Fibroblast of gingiva (primary cell): ENCODE measurements at regions not wholly inside any gene's neighbourhood (a gene's known extent, or its start where the extent isn't known, plus 50 kb on each side); places are given as distances from the start of the nearest gene placed in this dataset.
A peak's percentile ranks its signal among the peaks of the same experiment; 100 is the strongest.
"Not testable (repeated sequence)": the region's sequence is repeated elsewhere in the genome, so short reads cannot be mapped to it uniquely, and the experiment has no call there.

ENCODE experiments used
- DNase-seq: peaks from one replicate; pipeline ENCODE4 v3.0.0-alpha.2; 2011; ENCODE audit warnings: low read depth

GRCh38 chr12:11446372-11446771 lies 51.0 kb upstream of the PRB2 start:
- DNase-seq: no peak

DNA sequence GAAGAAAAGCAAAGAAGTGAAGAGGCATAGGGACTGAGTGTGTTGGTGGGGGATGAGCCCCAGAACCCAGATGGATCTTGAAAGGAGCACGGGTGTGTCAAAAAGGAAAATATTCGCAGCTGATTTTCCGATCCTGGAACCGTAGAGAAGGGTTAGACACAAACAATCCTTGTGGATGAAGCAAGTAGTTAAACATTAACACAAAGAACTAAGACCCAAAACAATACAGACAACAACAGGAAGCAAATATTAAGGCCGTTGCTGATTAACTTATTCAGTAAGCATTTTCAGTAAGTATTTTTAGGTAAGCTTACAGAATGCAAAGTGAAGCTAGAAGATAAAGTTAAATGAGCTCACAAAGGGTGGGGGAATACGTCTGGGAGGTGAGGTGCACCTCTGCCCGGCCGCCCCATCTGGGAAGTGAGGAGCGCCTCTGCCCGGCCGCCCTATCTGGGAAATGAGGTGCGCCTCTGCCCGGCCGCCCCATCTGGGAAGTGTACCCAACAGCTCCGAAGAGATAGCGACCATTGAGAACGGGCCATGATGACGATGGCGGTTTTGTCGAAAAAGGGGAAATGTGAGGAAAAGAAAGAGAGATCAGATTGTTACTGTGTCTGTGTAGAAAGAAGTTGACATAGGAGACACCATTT lies 62.8 kb upstream of the PRB2 start:
- DNase-seq: no peak

GRCh38 chr12:11460343-11461023 lies 65.1 kb upstream of the PRB2 start:
- no peak for DNase-seq

DNA sequence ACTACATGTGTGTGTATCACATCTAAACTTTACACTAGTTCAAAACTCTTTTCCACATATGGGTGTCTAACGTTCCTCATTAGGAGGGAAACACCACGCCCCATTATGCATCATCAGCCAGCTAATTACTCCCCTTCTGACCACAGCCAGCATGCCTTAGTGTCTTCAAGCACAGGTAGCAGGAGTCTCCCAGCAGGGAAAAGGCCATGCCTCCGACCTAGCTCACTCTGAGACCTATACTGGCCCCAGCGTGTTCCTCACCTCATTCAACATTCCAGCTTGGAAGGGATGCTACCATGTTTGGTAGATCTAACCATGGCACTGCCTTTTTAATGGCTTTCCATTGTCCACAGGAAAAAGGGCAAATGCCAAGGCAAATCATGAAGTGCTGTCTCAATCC lies 66.1 kb upstream of the PRB2 start:
- no peak for DNase-seq

DNA sequence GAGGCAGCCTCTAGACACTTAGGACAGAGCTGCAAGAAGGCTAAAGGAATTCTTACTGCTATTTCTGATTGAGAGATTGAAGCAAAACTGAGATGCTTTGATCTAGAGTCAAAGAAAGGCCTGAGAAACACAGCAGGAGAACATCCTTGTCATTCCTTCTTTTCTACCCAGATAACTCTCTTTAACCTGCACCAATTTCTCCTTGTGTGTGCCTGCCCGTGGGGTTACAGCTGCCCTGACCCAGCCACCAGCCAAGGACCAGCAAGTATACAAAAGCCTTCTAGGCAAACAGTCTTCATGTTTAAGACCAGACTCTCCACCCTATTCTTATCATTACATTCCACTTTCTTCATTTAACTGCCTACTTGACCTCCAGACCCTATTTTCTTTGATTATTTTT lies 81.7 kb upstream of the PRB2 start:
- DNase-seq: no peak

DNA sequence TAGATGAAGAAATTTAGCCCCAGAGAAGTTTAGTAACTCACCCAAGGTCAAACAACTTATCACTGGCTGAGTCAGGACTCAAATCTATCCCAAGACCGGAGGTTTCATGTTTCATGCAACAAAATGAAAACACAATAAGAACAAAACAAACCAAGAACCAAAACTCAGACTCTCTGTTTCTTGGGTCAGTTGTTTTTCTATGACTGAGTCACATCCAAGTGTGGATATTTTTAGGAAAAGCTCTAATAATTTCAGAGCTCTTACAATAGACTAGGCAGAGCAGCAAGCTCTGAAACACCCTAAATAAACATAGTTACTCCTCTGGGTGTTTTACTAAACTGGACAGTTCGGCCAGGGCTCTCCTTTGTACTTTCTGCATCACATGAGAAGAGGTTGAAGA lies 87.6 kb upstream of the PRB2 start:
- DNase-seq: no peak

- peak; percentile 77 for DNase-seq
Measured at GRCh38 chr12:11486623-11487444, 91.5 kb upstream of the PRB2 start.

DNA sequence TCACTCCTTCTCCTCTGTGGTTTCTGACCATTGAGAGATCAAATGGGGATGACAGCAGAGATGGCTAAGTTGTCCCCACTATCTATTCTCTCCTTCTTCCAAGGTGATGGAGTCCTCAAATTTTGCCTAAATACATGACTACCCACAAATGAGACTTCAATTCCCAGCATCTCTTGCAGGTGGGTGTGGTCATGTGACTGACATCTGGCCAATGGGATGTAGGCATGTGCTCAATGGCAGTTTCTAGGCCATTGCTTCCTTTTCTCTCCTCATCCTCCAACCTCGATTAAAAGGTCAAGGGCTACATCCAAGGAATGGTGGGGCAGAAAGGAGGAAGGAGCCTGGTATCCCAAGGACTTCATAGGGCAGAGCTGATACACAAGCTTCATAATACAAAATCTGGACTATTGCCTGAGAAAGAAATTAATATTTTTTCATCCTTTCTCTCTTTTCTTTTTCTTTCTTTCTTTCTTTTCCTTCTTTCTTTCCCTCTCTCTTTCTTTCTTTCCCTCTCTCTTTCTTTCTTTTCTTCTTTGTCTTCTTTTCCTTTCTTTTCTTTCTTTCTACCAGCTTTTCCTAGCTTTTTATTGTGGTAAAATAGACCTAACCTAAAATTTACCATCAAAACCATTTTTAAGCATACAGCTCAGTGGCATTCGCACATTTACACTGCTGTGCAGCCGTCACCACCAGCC lies 100.9 kb upstream of the PRB2 start:
- DNase-seq: no peak

GRCh38 chr12:11497438-11497837 lies 102.1 kb upstream of the PRB2 start:
- no peak for DNase-seq

- DNase-seq: no peak
Measured at GRCh38 chr12:11497995-11498394, 102.6 kb upstream of the PRB2 start.

DNA sequence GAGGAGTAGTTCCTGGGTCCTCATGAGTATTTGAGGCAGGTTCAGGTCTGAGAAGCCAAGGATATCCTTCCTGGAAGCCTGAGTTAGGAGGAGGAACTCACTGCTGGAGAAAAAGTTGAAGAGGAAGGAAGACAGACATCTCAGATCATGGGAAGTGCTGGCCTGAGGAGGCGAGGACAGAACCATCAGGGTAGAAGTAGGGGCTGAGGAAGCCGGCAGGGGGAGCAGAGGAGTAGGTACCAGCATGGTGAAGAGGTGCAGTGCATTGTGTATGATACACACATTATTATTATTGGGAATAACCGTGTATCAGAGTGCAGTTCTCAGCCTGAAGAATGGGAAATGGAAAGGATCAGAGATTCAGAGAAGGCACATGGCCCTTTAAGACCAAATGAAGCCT lies 103.2 kb upstream of the PRB2 start:
- DNase-seq: not testable (repeated sequence)

DNA sequence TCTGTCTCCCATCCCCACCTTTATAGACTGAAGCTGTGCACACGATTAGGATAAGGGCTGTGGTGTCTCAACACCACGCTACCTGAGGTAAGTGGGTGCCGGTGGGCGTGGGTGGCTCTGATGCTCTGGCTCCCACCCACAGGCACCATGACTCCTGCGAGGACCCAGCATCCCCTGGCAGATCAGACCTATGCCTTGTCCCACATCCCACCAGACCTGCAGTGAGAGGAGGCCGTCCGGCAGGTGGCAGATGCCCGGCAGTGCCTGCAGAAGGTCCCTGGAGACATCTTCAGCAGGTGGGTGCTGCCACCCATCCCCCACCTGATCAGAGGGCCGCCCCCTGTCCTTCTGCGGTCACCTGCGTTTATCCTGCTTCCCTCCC lies 104.4 kb upstream of the PRB2 start:
- no peak for DNase-seq

DNA sequence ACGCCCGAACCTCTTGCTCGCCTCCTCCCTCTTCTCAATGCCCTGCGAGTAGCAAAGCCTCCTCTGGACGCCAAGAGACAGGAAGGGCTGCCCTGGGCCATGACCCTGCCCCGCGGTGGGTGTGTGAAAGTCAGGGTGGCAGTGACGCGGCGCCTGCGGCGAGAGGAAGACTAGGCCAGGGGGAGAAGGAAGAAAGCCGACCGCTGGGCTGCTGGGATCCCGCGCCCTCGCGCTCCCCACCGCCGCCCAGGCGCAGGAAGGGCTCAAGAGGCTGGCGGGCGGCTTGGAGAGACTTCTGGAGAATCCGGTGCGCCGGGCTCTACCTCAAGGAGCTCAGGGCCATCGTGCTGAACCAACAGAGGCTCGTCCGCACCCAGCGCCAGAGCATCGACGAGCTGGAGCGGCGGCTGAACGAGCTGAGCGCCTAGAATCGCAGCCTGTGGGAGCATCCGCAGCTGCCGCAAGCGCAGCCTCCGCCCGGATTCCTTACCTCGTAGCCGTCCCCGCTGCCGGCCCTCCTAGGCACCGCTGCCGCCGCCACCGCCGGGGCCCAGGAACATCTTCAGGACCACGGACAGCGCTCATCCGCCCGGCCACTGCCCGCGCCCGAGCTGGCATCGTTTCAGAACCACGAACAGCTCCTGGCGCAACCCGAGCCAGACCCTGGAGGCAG lies 105.0 kb upstream of the PRB2 start:
- peak; percentile 17 for DNase-seq

DNA sequence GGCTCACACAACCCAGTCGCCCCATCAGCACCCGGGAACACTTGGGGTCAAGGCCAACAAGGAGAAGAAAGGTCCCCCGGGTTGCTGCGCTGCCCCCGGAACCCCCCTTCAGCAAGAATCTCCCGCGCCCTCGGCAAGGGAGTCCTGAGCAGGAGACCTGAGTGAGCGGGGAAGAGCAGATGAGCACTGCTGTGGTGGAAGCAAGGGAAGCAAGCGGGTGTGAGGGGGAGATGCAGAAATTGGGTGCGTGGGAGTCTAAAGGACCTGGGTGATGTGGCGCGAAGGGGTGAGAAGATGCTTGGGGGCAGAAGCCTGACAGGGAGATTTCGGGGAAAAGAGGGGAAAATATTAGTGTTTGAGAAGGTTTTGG lies 105.5 kb upstream of the PRB2 start:
- DNase-seq: no peak

- no peak for DNase-seq
Measured at GRCh38 chr12:11508699-11509098, 113.3 kb upstream of the PRB2 start.

- DNase-seq: no peak
Measured at GRCh38 chr12:11509326-11509725, 114.0 kb upstream of the PRB2 start.

DNA sequence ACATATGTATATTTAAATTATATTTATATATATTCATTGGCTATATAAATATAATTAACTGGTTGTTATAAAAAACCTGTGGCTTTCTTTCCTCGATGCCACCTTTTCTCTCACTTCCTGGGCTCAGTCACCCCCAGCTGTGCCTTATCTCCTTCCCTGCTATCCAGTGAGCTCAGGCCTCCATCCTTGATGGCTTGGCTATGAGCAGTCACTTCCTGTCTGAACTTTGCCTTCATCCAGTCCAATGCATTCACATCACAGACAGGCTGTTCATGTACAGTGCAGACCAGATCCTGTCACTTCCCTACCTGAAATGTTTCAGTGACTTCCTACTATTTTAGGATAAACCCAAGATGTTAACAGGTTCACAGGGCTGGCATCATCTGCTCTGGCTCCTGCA lies 115.3 kb upstream of the PRB2 start:
- no peak for DNase-seq

- DNase-seq: no peak
Measured at GRCh38 chr12:11513288-11513687, 117.9 kb upstream of the PRB2 start.

DNA sequence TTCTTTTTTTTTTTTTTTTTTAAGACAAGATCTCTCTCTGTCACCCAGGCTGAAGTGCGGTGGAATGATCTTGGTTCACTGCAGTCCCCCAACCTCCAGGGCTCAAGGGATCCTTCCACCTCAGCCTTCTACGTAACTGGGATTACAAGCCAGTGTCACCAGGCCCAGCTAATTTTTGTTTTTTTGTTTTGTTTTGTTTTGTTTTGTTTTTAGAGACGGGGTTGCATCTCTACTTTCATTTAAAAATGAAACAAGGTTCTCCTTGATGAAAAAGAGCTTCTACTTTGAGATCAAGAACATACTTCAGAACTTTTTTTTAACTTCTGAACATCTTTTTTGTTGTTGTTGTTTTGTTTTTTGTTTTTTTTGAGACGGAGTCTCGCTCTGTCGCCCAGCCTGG lies 121.7 kb upstream of the PRB2 start:
- DNase-seq: no peak

DNA sequence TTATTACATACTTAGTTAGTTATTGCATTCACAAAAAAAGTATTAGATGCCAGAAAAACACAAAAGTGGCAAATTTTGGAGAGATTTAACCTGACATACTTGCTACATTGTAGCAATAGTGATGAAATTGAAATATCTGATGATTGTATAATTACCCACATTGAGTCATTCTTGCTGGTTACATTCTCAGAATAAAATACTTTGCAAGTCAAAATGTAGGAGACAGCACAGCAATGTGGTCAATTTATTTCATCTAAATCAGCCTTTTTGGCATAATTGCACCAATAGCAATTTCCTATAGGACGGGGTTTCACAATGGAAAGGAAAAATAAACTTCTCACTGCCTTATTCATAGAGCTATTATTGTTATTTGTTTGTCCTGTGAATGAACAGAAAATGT lies 125.0 kb upstream of the ETV6 start:
- DNase-seq: no peak

GRCh38 chr12:11534064-11534463 lies 115.4 kb upstream of the ETV6 start:
- DNase-seq: no peak

GRCh38 chr12:11535127-11535526 lies 114.3 kb upstream of the ETV6 start:
- no peak for DNase-seq
